OCI-LY1 (cell line): ENCODE measurements at regions not wholly inside any gene's neighbourhood (a gene's known extent, or its start where the extent isn't known, plus 50 kb on each side); places are given as distances from the start of the nearest gene placed in this dataset.

Experiments used
- H2AFZ ChIP-seq: fragments of 200-600 bp; sonication (generic), shearing (Covaris generic); 2 replicates; pipeline ENCODE4 v1.6.0; 2014; ENCODE audit warnings: antibody characterized with exemption, mild to moderate bottlenecking, low read length
- H3F3A ChIP-seq: fragments of 200-600 bp; sonication (generic), shearing (Covaris generic); 2 replicates; pipeline ENCODE4 v1.6.0; 2014; ENCODE audit warnings: mild to moderate bottlenecking, antibody characterized with exemption, low read length, moderate library complexity; ENCODE audit not compliant: insufficient read depth
- H3K27ac ChIP-seq: fragments of 200-600 bp; sonication (generic); 2 replicates; pipeline ENCODE4 v1.5.1; 2014; ENCODE audit warnings: low read length, mixed run types, mild to moderate bottlenecking, low read depth; ENCODE audit not compliant: poor library complexity, severe bottlenecking
- H3K27me3 ChIP-seq: fragments of 200-600 bp; sonication (generic); 2 replicates; pipeline ENCODE4 v1.6.0; 2014; ENCODE audit warnings: antibody characterized with exemption, mild to moderate bottlenecking, low read length, moderate library complexity; ENCODE audit not compliant: insufficient read depth
- H3K36me3 ChIP-seq: fragments of 200-600 bp; sonication (generic); 2 replicates; pipeline ENCODE4 v1.6.1; 2014; ENCODE audit warnings: mild to moderate bottlenecking, antibody characterized with exemption, low read length, moderate library complexity, mixed read lengths; ENCODE audit not compliant: insufficient read depth
- H3K4me1 ChIP-seq: fragments of 200-600 bp; sonication (generic); 2 replicates; pipeline ENCODE4 v1.5.1; 2014; ENCODE audit warnings: mild to moderate bottlenecking, low read length, moderate library complexity; ENCODE audit not compliant: insufficient read depth, severe bottlenecking
- H3K4me2 ChIP-seq: fragments of 200-600 bp; sonication (generic), shearing (Covaris generic); 2 replicates; pipeline ENCODE4 v1.6.1; 2014; ENCODE audit warnings: low read length
- H3K4me3 ChIP-seq: fragments of 200-600 bp; sonication (generic); 2 replicates; pipeline ENCODE4 v1.5.1; 2014; ENCODE audit warnings: low read length, low read depth, mild to moderate bottlenecking, mixed read lengths; ENCODE audit not compliant: poor library complexity, severe bottlenecking
- H3K79me2 ChIP-seq: fragments of 200-600 bp; shearing (Covaris generic); 2 replicates; pipeline ENCODE4 v1.6.1; 2016; ENCODE audit warnings: mixed run types, low read length, mixed read lengths; ENCODE audit not compliant: insufficient read depth
- H3K9ac ChIP-seq: fragments of 200-600 bp; sonication (generic), shearing (Covaris generic); 2 replicates; pipeline ENCODE4 v1.6.1; 2014; ENCODE audit warnings: mild to moderate bottlenecking, low read length, mixed read lengths
- H3K9me2 ChIP-seq: fragments of 200-600 bp; sonication (generic), shearing (Covaris generic); 2 replicates; pipeline ENCODE4 v1.6.1; 2014; ENCODE audit warnings: low read depth, mild to moderate bottlenecking, low read length, mixed read lengths
- H3K9me3 ChIP-seq: fragments of 200-600 bp; shearing (Covaris generic); 2 replicates; pipeline ENCODE4 v1.6.1; 2014; ENCODE audit warnings: low read length, mixed read lengths
- H4K20me1 ChIP-seq: fragments of 200-600 bp; sonication (generic), shearing (Covaris generic); 2 replicates; pipeline ENCODE4 v1.6.0; 2016; ENCODE audit warnings: mild to moderate bottlenecking, low read length; ENCODE audit not compliant: insufficient read depth
- CTCF ChIP-seq: fragments of 200-600 bp; sonication (generic), shearing (Covaris generic); IDR thresholded peaks from 2 replicates; pipeline ENCODE4 v1.5.1; 2017; ENCODE audit warnings: mild to moderate bottlenecking, antibody characterized with exemption, low read length, moderate library complexity, mixed read lengths
- EZH2 ChIP-seq: fragments of 200-600 bp; sonication (generic), shearing (Covaris generic); IDR thresholded peaks from 2 replicates; pipeline ENCODE4 v1.8.0; 2017; ENCODE audit warnings: borderline replicate concordance, mixed run types, mild to moderate bottlenecking, antibody characterized with exemption, low read length, moderate library complexity, mixed read lengths

GRCh38 chrX:131826572-131826971 lies 196.5 kb upstream of the STK26 start:
- H3F3A ChIP-seq = no peaks in the 10 kb centered on the region
- H3K79me2 ChIP-seq = no peaks in the 10 kb centered on the region
- peaks cover 13% of the 10 kb centered on the region for H3K4me1 ChIP-seq
- no peaks in the 10 kb centered on the region for H4K20me1 ChIP-seq
- no peak overlapping the region for H3K27ac ChIP-seq
- TF ChIP-seq CTCF (no peak), EZH2 (no peak)
- H3K9me2 ChIP-seq = no peaks in the 10 kb centered on the region
- no peaks in the 10 kb centered on the region for H3K27me3 ChIP-seq
- H3K9ac ChIP-seq = no peak overlapping the region
- H3K4me3 ChIP-seq = no peak overlapping the region
- no peak overlapping the region for H3K4me2 ChIP-seq
- no peak overlapping the region for H2AFZ ChIP-seq
- no peaks in the 10 kb centered on the region for H3K9me3 ChIP-seq
- no peaks in the 10 kb centered on the region for H3K36me3 ChIP-seq

GRCh38 chrX:131827935-131828334 lies 195.2 kb upstream of the STK26 start:
- Histone ChIP-seq H3K4me1 (peaks cover 13% of the 10 kb centered on the region), H3K9ac (no peak overlapping the region), H3K36me3 (no peaks in the 10 kb centered on the region), H3K4me3 (no peak overlapping the region), H2AFZ (no peak overlapping the region), H3K9me2 (no peaks in the 10 kb centered on the region), H3K4me2 (no peak overlapping the region), H3K9me3 (no peaks in the 10 kb centered on the region), H3K27me3 (no peaks in the 10 kb centered on the region), H4K20me1 (no peaks in the 10 kb centered on the region), H3K79me2 (no peaks in the 10 kb centered on the region), H3K27ac (no peak overlapping the region), H3F3A (no peaks in the 10 kb centered on the region)
- TF ChIP-seq EZH2 = no peak
- TF ChIP-seq CTCF = peak; percentile 37; the same call in 1 of the 2 replicates

- peaks cover 13% of the 10 kb centered on the region for H3K4me1 ChIP-seq
- no peak overlapping the region for H3K4me3 ChIP-seq
- H3K9me3 ChIP-seq = no peaks in the 10 kb centered on the region
- H3K36me3 ChIP-seq = no peaks in the 10 kb centered on the region
- no peak overlapping the region for H3K27ac ChIP-seq
- H3K9me2 ChIP-seq = no peaks in the 10 kb centered on the region
- H3K9ac ChIP-seq = no peak overlapping the region
- no peaks in the 10 kb centered on the region for H3K27me3 ChIP-seq
- H3F3A ChIP-seq = no peaks in the 10 kb centered on the region
- H2AFZ ChIP-seq = no peak overlapping the region
- no peaks in the 10 kb centered on the region for H4K20me1 ChIP-seq
- H3K4me2 ChIP-seq = no peak overlapping the region
- H3K79me2 ChIP-seq = no peaks in the 10 kb centered on the region
- no peak for TF ChIP-seq CTCF
Observed at GRCh38 chrX:131828482-131828881, 194.6 kb upstream of the STK26 start.
